CD14-positive monocyte (primary cell): ENCODE measurements at regions not wholly inside any gene's neighbourhood (a gene's known extent, or its start where the extent isn't known, plus 50 kb on each side); places are given as distances from the start of the nearest gene placed in this dataset.

ENCODE experiments used
- DNase-seq, 3 donors: peaks; one replicate each; pipeline ENCODE4 v3.0.0-alpha.2; 2011 to 2022
- H2AFZ ChIP-seq: 2 replicates; pipeline ENCODE4 v1.6.0; 2012; ENCODE audit warnings: mild to moderate bottlenecking, low read depth, low read length, inconsistent platforms; ENCODE audit not compliant: insufficient read depth, poor library complexity, severe bottlenecking
- H3K27ac ChIP-seq, 2 donors: 1 replicate in 1 of 2; 2 replicates in 1 of 2; pipeline ENCODE4 v1.5.1; 2012 to 2013; ENCODE audit warnings: low read length in 2 of 2, control low read depth in 1 of 2, inconsistent platforms in 1 of 2, low read depth in 1 of 2, mild to moderate bottlenecking in 1 of 2
- H3K27me3 ChIP-seq, 2 donors: one replicate each; pipeline versions ENCODE4 v1.6.0 to v1.6.1; 2011 to 2013; ENCODE audit warnings: low read length in 2 of 2; ENCODE audit not compliant: control insufficient read depth in 2 of 2, insufficient read depth in 2 of 2
- H3K36me3 ChIP-seq, 2 donors: replicated peaks in 1 of 2; 1 replicate in 1 of 2; 2 replicates in 1 of 2; pipeline versions ENCODE4 v1.5.1 to v1.6.1; 2012 to 2013; ENCODE audit warnings: low read length in 2 of 2, control low read depth in 1 of 2, inconsistent platforms in 1 of 2, mild to moderate bottlenecking in 1 of 2; ENCODE audit not compliant: insufficient read depth in 2 of 2, control insufficient read depth in 1 of 2
- H3K4me1 ChIP-seq, 2 donors: 1 replicate in 1 of 2; 2 replicates in 1 of 2; pipeline versions ENCODE4 v1.5.1 to v1.6.1; 2012 to 2013; ENCODE audit warnings: low read length in 2 of 2, control low read depth in 1 of 2, inconsistent platforms in 1 of 2, mild to moderate bottlenecking in 1 of 2, moderate library complexity in 1 of 2; ENCODE audit not compliant: insufficient read depth in 2 of 2, control insufficient read depth in 1 of 2
- H3K4me2 ChIP-seq: replicated peaks from 2 replicates; pipeline ENCODE3; 2012; ENCODE audit warnings: low read length, moderate library complexity, mild to moderate bottlenecking; ENCODE audit not compliant: poor library complexity, severe bottlenecking; ENCODE audit errors: extremely low read depth
- H3K4me3 ChIP-seq, 3 experiments: fragments of 200-600 bp in 1 of 3; sonication (generic) in 1 of 3; replicated peaks in 1 of 3; 1 replicate in 2 of 3; 2 replicates in 1 of 3; pipeline ENCODE4 v1.5.1; 2011 to 2013; ENCODE audit warnings: low read length in 3 of 3, mild to moderate bottlenecking in 3 of 3, control low read depth in 2 of 3, low read depth in 2 of 3, inconsistent platforms in 1 of 3, moderate library complexity in 1 of 3
- H3K79me2 ChIP-seq: 2 replicates; pipeline ENCODE4 v1.6.0; 2012; ENCODE audit warnings: mild to moderate bottlenecking, control low read depth, inconsistent platforms, low read length, moderate library complexity; ENCODE audit not compliant: insufficient read depth
- H3K9ac ChIP-seq: 2 replicates; pipeline ENCODE4 v1.6.0; 2017; ENCODE audit warnings: low read length, mild to moderate bottlenecking; ENCODE audit not compliant: insufficient read depth, poor library complexity, severe bottlenecking
- H3K9me3 ChIP-seq, 2 donors: replicated peaks in 1 of 2; 1 replicate in 1 of 2; 2 replicates in 1 of 2; pipeline versions ENCODE4 v1.5.1 to v1.6.1; 2012 to 2013; ENCODE audit warnings: low read length in 2 of 2, control low read depth in 1 of 2; ENCODE audit not compliant: control insufficient read depth in 1 of 2, insufficient read depth in 1 of 2
- H4K20me1 ChIP-seq: 2 replicates; pipeline ENCODE4 v1.6.0; 2012; ENCODE audit warnings: mild to moderate bottlenecking, low read length, control low read depth, moderate library complexity; ENCODE audit not compliant: insufficient read depth
- H3K27ac Mint-ChIP-seq, 7 donors: one replicate each; pipeline ENCODE4 v1.8.0; 2020; ENCODE audit warnings: mild to moderate bottlenecking in 7 of 7, mixed read lengths in 7 of 7, moderate library complexity in 6 of 7, inconsistent platforms in 2 of 7
- H3K27me3 Mint-ChIP-seq, 3 donors: one replicate each; pipeline ENCODE4 v1.8.0; 2021 to 2022; ENCODE audit warnings: low read depth in 3 of 3, mild to moderate bottlenecking in 3 of 3, mixed read lengths in 3 of 3, moderate library complexity in 3 of 3, inconsistent platforms in 1 of 3
- H3K36me3 Mint-ChIP-seq, 2 donors: one replicate each; pipeline ENCODE4 v1.8.0; 2020; ENCODE audit warnings: mixed read lengths in 2 of 2, inconsistent platforms in 1 of 2, mild to moderate bottlenecking in 1 of 2
- H3K4me1 Mint-ChIP-seq: one replicate; pipeline ENCODE4 v1.8.0; 2020; ENCODE audit warnings: mild to moderate bottlenecking, mixed read lengths
- H3K4me3 Mint-ChIP-seq, 2 donors: one replicate each; pipeline ENCODE4 v1.8.0; 2020; ENCODE audit warnings: mild to moderate bottlenecking in 2 of 2, mixed read lengths in 2 of 2, moderate library complexity in 1 of 2
- H3K9me3 Mint-ChIP-seq, 7 donors: one replicate each; pipeline ENCODE4 v1.8.0; 2020 to 2022; ENCODE audit warnings: mixed read lengths in 7 of 7, mild to moderate bottlenecking in 6 of 7, moderate library complexity in 6 of 7, inconsistent platforms in 2 of 7
- CTCF ChIP-seq: fragments of 200-600 bp; IDR thresholded peaks from one replicate; pipeline ENCODE4 v1.8.0; 2022; ENCODE audit warnings: antibody characterized with exemption, mild to moderate bottlenecking
- WGBS: methylation state at CpG from one replicate; pipeline ENCODE4 v1.1.5; 2013; ENCODE audit warnings: missing lambda C conversion rate; ENCODE audit not compliant: insufficient coverage; 5-methylcytosine and 5-hydroxymethylcytosine counted together
- intact Hi-C, 2 donors: fragments of 100-400 bp; cut with micrococcal nuclease; formaldehyde crosslinking; loops; one replicate each; pipeline versions ENCODE4 v1.15.0 to v1.15.1; 2023

- no peaks in the 10 kb centered on the region for H3K36me3 Mint-ChIP-seq
- no peaks in the 10 kb centered on the region for H3K79me2 ChIP-seq
- H3K9ac ChIP-seq, result no peak overlapping the region
- no peaks in the 10 kb centered on the region for H3K9me3 Mint-ChIP-seq
- H3K27me3 ChIP-seq, result no peaks in the 10 kb centered on the region
- no peaks in the 10 kb centered on the region for H3K9me3 ChIP-seq
- no peak for DNase-seq
- H3K4me1 ChIP-seq, result peaks cover 5 to 10% of the 10 kb centered on the region in 2 donors
- no peak overlapping the region for H2AFZ ChIP-seq
- H3K4me3 Mint-ChIP-seq, result no peak overlapping the region
- no peak overlapping the region for H3K4me3 ChIP-seq
- H3K4me1 Mint-ChIP-seq, result peaks cover 5% of the 10 kb centered on the region
- no peak overlapping the region for H3K4me2 ChIP-seq
- no peak overlapping the region for H3K27ac Mint-ChIP-seq
- WGBS, result 100% methylated on average over 1 of the region's 10 CpGs
- peaks cover 0 to 8% (median 0%) of the 10 kb centered on the region in 3 donors for H3K27me3 Mint-ChIP-seq
- no peaks in the 10 kb centered on the region for H3K36me3 ChIP-seq
- H3K27ac ChIP-seq, result no peak overlapping the region
- TF ChIP-seq CTCF, result no peak
- no peaks in the 10 kb centered on the region for H4K20me1 ChIP-seq
- intact Hi-C loops, result loop anchor here (5.0 kb wide), 2 partner anchors 127 to 142 kb away; partner anchors contain the start of gene IGF1R (in 1 of the 2)
Observed at GRCh38 chr15:98519767-98520550, 128.4 kb upstream of the IGF1R start.

- Histone ChIP-seq H3K9ac (no peak overlapping the region), H4K20me1 (no peaks in the 10 kb centered on the region), H3K27ac (no peak overlapping the region), H3K9me3 (no peaks in the 10 kb centered on the region), H3K79me2 (no peaks in the 10 kb centered on the region), H3K4me2 (no peak overlapping the region), H3K4me1 (peaks cover 8 to 23% of the 10 kb centered on the region in 2 donors), H3K4me3 (no peak overlapping the region), H3K36me3 (no peaks in the 10 kb centered on the region), H2AFZ (no peak overlapping the region), H3K27me3 (no peaks in the 10 kb centered on the region)
- H3K4me1 Mint-ChIP-seq, result peaks cover 16% of the 10 kb centered on the region
- no peak for TF ChIP-seq CTCF
- no peaks in the 10 kb centered on the region for H3K9me3 Mint-ChIP-seq
- H3K36me3 Mint-ChIP-seq, result no peaks in the 10 kb centered on the region
- 83% methylated on average over 3 of the region's 5 CpGs for WGBS
- H3K27me3 Mint-ChIP-seq, result peaks cover 0 to 13% (median 3%) of the 10 kb centered on the region in 3 donors
- H3K4me3 Mint-ChIP-seq, result no peak overlapping the region
- H3K27ac Mint-ChIP-seq, result no peak overlapping the region
- no peak for DNase-seq
- intact Hi-C loops, result no loop called here
Observed at GRCh38 chr15:98522127-98522526, 126.2 kb upstream of the IGF1R start.
